Mesothelial cell of epicardium (in vitro differentiated cells): ENCODE measurements at regions not wholly inside any gene's neighbourhood (a gene's known extent, or its start where the extent isn't known, plus 50 kb on each side); places are given as distances from the start of the nearest gene placed in this dataset.

Source experiments
- DNase-seq, 2 experiments: peaks; one replicate each; pipeline ENCODE4 v3.0.0; 2021; ENCODE audit warnings: low spot score in 2 of 2; ENCODE audit not compliant: unreplicated experiment in 2 of 2
- H3K27ac Mint-ChIP-seq: 2 replicates; pipeline ENCODE4 v1.8.0; 2021; ENCODE audit warnings: mixed read lengths
- H3K27me3 Mint-ChIP-seq: 2 replicates; pipeline ENCODE4 v1.8.0; 2021; ENCODE audit warnings: low read depth, mixed read lengths
- H3K36me3 Mint-ChIP-seq: 2 replicates; pipeline ENCODE4 v1.8.0; 2021; ENCODE audit warnings: mixed read lengths
- H3K4me1 Mint-ChIP-seq: 2 replicates; pipeline ENCODE4 v1.8.0; 2021; ENCODE audit warnings: mixed read lengths
- H3K4me3 Mint-ChIP-seq: 2 replicates; pipeline ENCODE4 v1.8.0; 2021; ENCODE audit warnings: mild to moderate bottlenecking, moderate library complexity, mixed read lengths
- H3K9me3 Mint-ChIP-seq: 2 replicates; pipeline ENCODE4 v1.8.0; 2021; ENCODE audit warnings: mixed read lengths
- TF ChIP-seq, protein P1 (sequence below): fragments of 200-600 bp; sonication (generic); IDR thresholded peaks from one replicate; pipeline ENCODE4 v1.5.0; 2021; ENCODE audit warnings: antibody characterized with exemption; ENCODE audit not compliant: unreplicated experiment

- peaks cover 2% of the 10 kb centered on the region for H3K27me3 Mint-ChIP-seq
Observed at GRCh38 chr2:35378791-35379190, 976.8 kb upstream of the CRIM1 start.

DNA sequence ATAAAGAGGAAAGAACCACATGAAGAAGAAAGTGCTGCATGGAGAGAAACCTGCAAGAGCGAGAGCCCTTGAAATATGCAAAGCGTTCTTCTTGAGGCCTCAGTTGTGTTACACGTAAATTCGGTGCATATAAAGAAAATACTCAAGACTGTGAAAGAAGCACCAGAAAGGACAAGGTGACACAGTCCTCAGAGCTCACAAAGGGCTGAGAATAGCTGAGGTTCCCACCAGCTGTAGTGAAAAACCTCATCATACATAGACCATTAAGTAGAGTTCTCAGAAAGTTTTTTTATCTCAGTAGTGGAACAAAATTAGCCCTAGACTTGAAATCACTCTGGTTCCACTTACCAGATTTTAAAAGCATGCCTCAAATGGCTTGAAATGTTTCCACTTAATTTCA, 980.7 kb upstream of the CRIM1 start:
- no peak overlapping the region for H3K4me3 Mint-ChIP-seq
- DNase-seq, result no peak
- TF ChIP-seq, protein P1, sequence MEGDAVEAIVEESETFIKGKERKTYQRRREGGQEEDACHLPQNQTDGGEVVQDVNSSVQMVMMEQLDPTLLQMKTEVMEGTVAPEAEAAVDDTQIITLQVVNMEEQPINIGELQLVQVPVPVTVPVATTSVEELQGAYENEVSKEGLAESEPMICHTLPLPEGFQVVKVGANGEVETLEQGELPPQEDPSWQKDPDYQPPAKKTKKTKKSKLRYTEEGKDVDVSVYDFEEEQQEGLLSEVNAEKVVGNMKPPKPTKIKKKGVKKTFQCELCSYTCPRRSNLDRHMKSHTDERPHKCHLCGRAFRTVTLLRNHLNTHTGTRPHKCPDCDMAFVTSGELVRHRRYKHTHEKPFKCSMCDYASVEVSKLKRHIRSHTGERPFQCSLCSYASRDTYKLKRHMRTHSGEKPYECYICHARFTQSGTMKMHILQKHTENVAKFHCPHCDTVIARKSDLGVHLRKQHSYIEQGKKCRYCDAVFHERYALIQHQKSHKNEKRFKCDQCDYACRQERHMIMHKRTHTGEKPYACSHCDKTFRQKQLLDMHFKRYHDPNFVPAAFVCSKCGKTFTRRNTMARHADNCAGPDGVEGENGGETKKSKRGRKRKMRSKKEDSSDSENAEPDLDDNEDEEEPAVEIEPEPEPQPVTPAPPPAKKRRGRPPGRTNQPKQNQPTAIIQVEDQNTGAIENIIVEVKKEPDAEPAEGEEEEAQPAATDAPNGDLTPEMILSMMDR, result no peak
- H3K36me3 Mint-ChIP-seq, result no peaks in the 10 kb centered on the region
- peaks cover 7% of the 10 kb centered on the region for H3K9me3 Mint-ChIP-seq
- H3K27ac Mint-ChIP-seq, result no peak overlapping the region
- peaks cover 4% of the 10 kb centered on the region for H3K27me3 Mint-ChIP-seq
- H3K4me1 Mint-ChIP-seq, result no peaks in the 10 kb centered on the region

More at GRCh38 chr2:35378791-35379190, 976.8 kb upstream of the CRIM1 start:
- H3K4me3 Mint-ChIP-seq, result no peak overlapping the region
- no peaks in the 10 kb centered on the region for H3K36me3 Mint-ChIP-seq
- peaks cover under 1% of the 10 kb centered on the region for H3K9me3 Mint-ChIP-seq
- no peak overlapping the region for H3K27ac Mint-ChIP-seq
- no peaks in the 10 kb centered on the region for H3K4me1 Mint-ChIP-seq
- TF ChIP-seq, protein P1, result no peak
- no peak for DNase-seq

DNA sequence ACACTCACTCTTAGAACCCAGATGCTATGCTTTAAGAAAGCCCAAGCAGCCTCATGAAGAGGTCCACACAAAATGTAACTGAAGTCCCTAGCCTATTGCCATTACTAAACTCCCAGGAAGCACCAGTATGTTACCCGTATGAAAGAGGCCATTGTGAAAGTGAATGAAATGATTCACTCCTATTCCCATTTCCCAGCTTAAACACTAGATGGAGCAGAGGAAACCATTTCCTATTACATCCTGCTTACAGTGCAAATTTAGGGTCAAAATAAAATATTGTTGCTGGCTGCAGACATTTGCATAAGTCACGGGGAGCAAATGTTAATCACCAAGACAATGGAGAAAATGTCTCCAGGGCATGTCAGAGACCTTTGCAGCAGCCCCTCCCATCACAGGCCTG, 989.7 kb upstream of the CRIM1 start:
- Mint-ChIP-seq H3K36me3 (no peaks in the 10 kb centered on the region), H3K27me3 (no peaks in the 10 kb centered on the region), H3K27ac (no peak overlapping the region), H3K4me3 (no peak overlapping the region), H3K9me3 (peaks cover 12% of the 10 kb centered on the region), H3K4me1 (peaks cover 2% of the 10 kb centered on the region)
- no peak for DNase-seq
- TF ChIP-seq, protein P1, result no peak

- Mint-ChIP-seq H3K27me3 (peaks cover 2% of the 10 kb centered on the region), H3K9me3 (peaks cover 16% of the 10 kb centered on the region), H3K4me1 (no peaks in the 10 kb centered on the region), H3K27ac (no peak overlapping the region), H3K36me3 (no peaks in the 10 kb centered on the region), H3K4me3 (no peak overlapping the region)
- TF ChIP-seq, protein P1, result no peak
- no peak for DNase-seq
Observed at GRCh38 chr2:35356332-35356731, 999.2 kb upstream of the CRIM1 start.

GRCh38 chr2:35355056-35355455, 1000.5 kb upstream of the CRIM1 start:
- TF ChIP-seq, protein P1, result no peak
- Mint-ChIP-seq H3K4me1 (no peaks in the 10 kb centered on the region), H3K4me3 (no peak overlapping the region), H3K9me3 (peaks cover 12% of the 10 kb centered on the region), H3K27ac (no peak overlapping the region), H3K27me3 (peaks cover 2% of the 10 kb centered on the region), H3K36me3 (no peaks in the 10 kb centered on the region)
- DNase-seq, result no peak

GRCh38 chr2:35347561-35347960, 1008.0 kb upstream of the CRIM1 start:
- Mint-ChIP-seq H3K27ac (no peak overlapping the region), H3K4me1 (no peaks in the 10 kb centered on the region), H3K36me3 (no peaks in the 10 kb centered on the region), H3K27me3 (peaks cover 11% of the 10 kb centered on the region), H3K4me3 (no peak overlapping the region), H3K9me3 (peaks cover 3% of the 10 kb centered on the region)
- no peak for DNase-seq
- TF ChIP-seq, protein P1, result no peak
